PC-9 (cell line): ENCODE measurements at regions not wholly inside any gene's neighbourhood (a gene's known extent, or its start where the extent isn't known, plus 50 kb on each side); places are given as distances from the start of the nearest gene placed in this dataset.

Source experiments
- CTCF ChIP-seq: fragments of 200-600 bp; sonication (generic); conservative IDR thresholded peaks from 2 replicates; pipeline ENCODE4 v1.6.1; 2017; ENCODE audit warnings: mixed run types, antibody characterized with exemption, mild to moderate bottlenecking, moderate library complexity
- EZH2 ChIP-seq: fragments of 200-600 bp; sonication (generic); IDR thresholded peaks from 2 replicates; pipeline ENCODE4 v1.8.0; 2017; ENCODE audit warnings: antibody characterized with exemption, low read depth

GRCh38 chr1:191890433-191891088, 267.7 kb upstream of the RGS18 start:
- TF ChIP-seq EZH2 (no peak), CTCF (no peak)
